ENCODE measurements at regions not wholly inside any gene's neighbourhood (a gene's known extent, or its start where the extent isn't known, plus 50 kb on each side); places are given as distances from the start of the nearest gene placed in this dataset.

GRCh38 chr9:83130541-83130940 is 67.6 kb upstream of the RASEF start:
- TF ChIP-seq, protein P1, sequence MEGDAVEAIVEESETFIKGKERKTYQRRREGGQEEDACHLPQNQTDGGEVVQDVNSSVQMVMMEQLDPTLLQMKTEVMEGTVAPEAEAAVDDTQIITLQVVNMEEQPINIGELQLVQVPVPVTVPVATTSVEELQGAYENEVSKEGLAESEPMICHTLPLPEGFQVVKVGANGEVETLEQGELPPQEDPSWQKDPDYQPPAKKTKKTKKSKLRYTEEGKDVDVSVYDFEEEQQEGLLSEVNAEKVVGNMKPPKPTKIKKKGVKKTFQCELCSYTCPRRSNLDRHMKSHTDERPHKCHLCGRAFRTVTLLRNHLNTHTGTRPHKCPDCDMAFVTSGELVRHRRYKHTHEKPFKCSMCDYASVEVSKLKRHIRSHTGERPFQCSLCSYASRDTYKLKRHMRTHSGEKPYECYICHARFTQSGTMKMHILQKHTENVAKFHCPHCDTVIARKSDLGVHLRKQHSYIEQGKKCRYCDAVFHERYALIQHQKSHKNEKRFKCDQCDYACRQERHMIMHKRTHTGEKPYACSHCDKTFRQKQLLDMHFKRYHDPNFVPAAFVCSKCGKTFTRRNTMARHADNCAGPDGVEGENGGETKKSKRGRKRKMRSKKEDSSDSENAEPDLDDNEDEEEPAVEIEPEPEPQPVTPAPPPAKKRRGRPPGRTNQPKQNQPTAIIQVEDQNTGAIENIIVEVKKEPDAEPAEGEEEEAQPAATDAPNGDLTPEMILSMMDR (IDR thresholded peaks at IDR 0.05) = no peak
- no peak for TF ChIP-seq POLR2A (IDR thresholded peaks at IDR 0.05)
